HG03378 (cell line): ENCODE measurements at regions not wholly inside any gene's neighbourhood (a gene's known extent, or its start where the extent isn't known, plus 50 kb on each side); places are given as distances from the start of the nearest gene placed in this dataset.

Source experiments
- ATAC-seq: cut with Tn5 transposase; IDR thresholded peaks from one replicate; pipeline ENCODE4 v1.9.1; 2021; ENCODE audit warnings: mild to moderate bottlenecking, moderate library complexity; ENCODE audit not compliant: unreplicated experiment

- ATAC-seq = no peak
Measured at GRCh38 chr14:62357362-62357761, 595.1 kb downstream of the SNAPC1 start.

GRCh38 chr14:62364161-62364560 is 601.9 kb downstream of the SNAPC1 start:
- no peak for ATAC-seq

- no peak for ATAC-seq
Measured at GRCh38 chr14:62364800-62365280, 602.6 kb downstream of the SNAPC1 start.

- no peak for ATAC-seq
Measured at GRCh38 chr14:62369919-62370560, 607.8 kb downstream of the SNAPC1 start.

GRCh38 chr14:62373944-62374343 is 611.7 kb downstream of the SNAPC1 start:
- no peak for ATAC-seq

GRCh38 chr14:62378057-62378456 is 615.8 kb downstream of the SNAPC1 start:
- ATAC-seq = no peak

- ATAC-seq = no peak
Measured at GRCh38 chr14:62381311-62382070, 619.3 kb downstream of the SNAPC1 start.

GRCh38 chr14:62409169-62409568 is 636.1 kb downstream of the KCNH5 start:
- ATAC-seq = no peak

- ATAC-seq = no peak
Measured at GRCh38 chr14:62409626-62410300, 635.5 kb downstream of the KCNH5 start.

GRCh38 chr14:62420847-62421246 is 624.4 kb downstream of the KCNH5 start:
- ATAC-seq = no peak

GRCh38 chr14:62428429-62429203 is 616.6 kb downstream of the KCNH5 start:
- ATAC-seq = no peak

GRCh38 chr14:62429683-62430082 is 615.6 kb downstream of the KCNH5 start:
- no peak for ATAC-seq

- ATAC-seq = no peak
Measured at GRCh38 chr14:62431496-62431895, 613.8 kb downstream of the KCNH5 start.

GRCh38 chr14:62432955-62433354 is 612.3 kb downstream of the KCNH5 start:
- no peak for ATAC-seq

- ATAC-seq = no peak
Measured at GRCh38 chr14:62436261-62436660, 609.0 kb downstream of the KCNH5 start.

- no peak for ATAC-seq
Measured at GRCh38 chr14:62439210-62439609, 606.0 kb downstream of the KCNH5 start.

GRCh38 chr14:62443796-62444195 is 601.5 kb downstream of the KCNH5 start:
- no peak for ATAC-seq

GRCh38 chr14:62445570-62445969 is 599.7 kb downstream of the KCNH5 start:
- ATAC-seq = no peak

- ATAC-seq = no peak
Measured at GRCh38 chr14:62451221-62451620, 594.0 kb downstream of the KCNH5 start.

GRCh38 chr14:62453226-62453625 is 592.0 kb downstream of the KCNH5 start:
- no peak for ATAC-seq

- ATAC-seq = no peak
Measured at GRCh38 chr14:62455446-62455845, 589.8 kb downstream of the KCNH5 start.
